Stromal cell of bone marrow (primary cell): ENCODE measurements at regions not wholly inside any gene's neighbourhood (a gene's known extent, or its start where the extent isn't known, plus 50 kb on each side); places are given as distances from the start of the nearest gene placed in this dataset.
"Not testable (repeated sequence)": the region's sequence is repeated elsewhere in the genome, so short reads cannot be mapped to it uniquely, and the experiment has no call there.

Experiments
- DNase-seq: peaks from one replicate; pipeline ENCODE4 v3.0.0-alpha.2; 2012; ENCODE audit warnings: low read depth

DNA sequence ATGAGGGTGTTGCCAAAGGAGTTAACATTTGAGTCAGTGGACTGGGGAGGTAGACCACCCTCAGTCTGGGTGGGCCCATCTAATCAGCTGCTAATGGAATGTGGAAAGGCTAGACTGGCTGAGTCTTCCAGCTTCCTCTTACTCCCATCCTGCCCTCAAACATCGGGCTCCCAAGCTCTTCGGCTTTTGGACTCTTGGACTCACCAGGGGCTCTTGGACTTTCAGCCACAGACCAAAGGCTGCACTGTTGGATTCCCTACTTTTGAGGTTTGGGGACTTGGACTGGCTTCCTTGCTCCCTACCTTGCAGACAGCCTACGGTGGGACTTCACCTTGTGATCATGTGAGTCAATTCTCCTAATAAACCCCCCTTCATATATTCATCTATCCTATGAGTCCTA lies 276.6 kb upstream of the DIO3 start:
- DNase-seq: no peak

DNA sequence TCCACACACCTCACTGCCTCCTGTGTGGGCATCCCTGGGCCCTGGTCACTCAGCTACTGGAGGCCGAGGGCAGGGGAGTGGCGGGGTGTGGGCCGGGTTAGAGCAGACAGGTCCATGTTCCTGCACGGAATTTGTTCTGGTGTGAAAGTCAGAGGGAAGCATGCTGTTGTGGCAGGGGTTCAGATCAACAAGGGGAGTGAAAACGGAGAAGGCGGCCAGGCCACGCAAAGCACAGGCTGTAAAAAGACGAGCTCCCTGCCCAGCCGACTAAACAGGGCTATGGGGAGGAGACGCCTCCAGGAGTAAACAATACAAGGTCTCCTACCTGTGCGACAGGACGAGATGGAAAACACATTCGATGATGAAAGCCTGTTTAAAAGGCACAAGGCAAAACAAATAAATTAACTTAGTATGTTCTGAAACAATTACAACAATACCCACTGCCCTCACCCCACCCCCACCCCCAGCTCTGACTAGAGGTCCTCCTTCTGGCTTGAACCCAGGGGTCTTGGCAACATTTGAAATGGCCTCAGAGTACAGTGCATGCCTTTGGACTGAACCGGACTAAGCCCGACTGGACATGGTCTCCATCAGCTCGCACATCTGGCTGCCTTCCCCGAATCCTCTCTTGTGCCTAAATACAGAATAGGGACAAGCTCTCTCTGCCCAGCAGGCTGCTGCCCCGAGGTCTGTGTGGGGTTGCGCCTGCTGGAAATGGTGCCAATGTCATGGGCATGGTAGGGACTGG lies 274.9 kb upstream of the DIO3 start:
- no peak for DNase-seq

- no peak for DNase-seq
Observed at GRCh38 chr14:101288436-101289229, 272.7 kb upstream of the DIO3 start.

GRCh38 chr14:101289230-101289690 lies 272.0 kb upstream of the DIO3 start:
- DNase-seq: no peak

DNA sequence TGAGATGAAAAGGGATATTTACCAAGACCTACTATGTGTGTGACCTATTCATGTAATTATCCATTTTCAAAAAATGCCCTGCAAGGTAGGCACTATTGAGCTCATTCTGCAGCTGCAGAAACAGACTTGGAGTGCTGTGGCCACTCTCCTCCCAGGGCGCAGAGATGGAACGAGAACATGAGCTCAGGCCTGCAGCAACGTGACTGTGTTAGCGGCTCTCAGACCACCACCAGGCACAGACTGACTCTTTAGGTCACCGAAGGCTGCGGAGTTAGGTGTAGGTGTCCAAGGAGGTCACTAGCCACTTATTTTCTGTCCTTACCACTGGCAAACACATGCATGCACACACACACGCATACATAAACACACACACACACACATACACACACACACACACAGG lies 271.4 kb upstream of the DIO3 start:
- no peak for DNase-seq

- DNase-seq: no peak
Observed at GRCh38 chr14:101290611-101291010, 270.7 kb upstream of the DIO3 start.

GRCh38 chr14:101291390-101291789 lies 269.9 kb upstream of the DIO3 start:
- DNase-seq: no peak

GRCh38 chr14:101292448-101292847 lies 268.8 kb upstream of the DIO3 start:
- no peak for DNase-seq

- DNase-seq: no peak
Observed at GRCh38 chr14:101293605-101294004, 267.7 kb upstream of the DIO3 start.

DNA sequence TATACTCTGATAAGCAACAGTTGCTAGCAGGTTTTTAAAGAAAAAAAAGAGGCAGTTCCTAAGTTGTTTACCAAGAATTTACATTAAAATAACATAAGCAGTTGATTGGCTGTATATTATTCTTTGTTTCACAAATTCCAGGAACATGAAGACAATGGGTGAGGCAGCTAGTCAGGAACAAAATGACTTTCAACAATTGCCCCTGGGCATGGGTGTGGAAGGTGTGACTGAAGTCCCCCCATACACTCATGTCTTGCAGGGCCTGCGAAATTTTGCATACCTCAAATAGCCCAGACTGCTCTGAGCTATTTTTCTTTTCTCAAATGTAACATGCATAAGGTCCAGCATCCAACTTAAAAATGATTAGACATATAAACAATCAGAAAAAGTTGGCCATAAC lies 267.2 kb upstream of the DIO3 start:
- DNase-seq: no peak

DNA sequence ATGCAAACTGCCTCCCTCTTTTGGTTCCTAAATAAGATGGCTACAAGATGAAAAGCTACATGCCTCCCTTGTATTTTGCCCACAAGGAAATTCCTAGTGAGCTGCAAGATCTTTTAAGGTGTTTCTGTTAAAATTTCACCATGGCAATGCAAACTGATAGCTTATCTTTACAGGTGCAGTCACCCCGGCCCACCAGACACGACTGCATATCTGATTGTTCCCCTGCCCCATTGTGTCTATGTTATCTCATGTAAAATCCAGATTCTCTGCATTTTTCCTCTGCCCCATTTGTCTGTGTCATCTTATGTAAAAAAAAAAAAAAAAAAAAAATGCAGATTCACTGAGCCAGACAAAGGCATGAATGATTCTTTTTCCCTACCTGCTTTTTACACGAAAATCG lies 261.5 kb upstream of the DIO3 start:
- DNase-seq: not testable (repeated sequence)

DNA sequence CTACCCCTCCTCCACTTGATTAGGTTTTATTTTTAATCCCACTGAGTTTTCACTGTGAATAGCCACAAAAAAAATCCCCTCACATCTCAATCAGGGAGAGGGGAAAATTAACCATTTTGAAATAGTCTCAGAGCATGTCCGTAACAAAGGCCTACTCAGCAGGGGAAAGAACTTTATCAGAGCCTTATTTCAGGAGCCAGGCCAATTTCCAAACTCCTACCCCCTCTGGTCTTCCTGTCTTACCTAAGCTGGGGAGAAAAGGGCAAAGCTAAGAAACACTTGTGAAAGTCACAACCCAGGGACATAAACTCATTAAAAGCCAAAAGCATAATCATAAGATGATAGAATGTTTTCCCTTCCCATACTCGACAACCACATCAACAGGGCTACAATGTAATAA lies 260.3 kb upstream of the DIO3 start:
- no peak for DNase-seq

DNA sequence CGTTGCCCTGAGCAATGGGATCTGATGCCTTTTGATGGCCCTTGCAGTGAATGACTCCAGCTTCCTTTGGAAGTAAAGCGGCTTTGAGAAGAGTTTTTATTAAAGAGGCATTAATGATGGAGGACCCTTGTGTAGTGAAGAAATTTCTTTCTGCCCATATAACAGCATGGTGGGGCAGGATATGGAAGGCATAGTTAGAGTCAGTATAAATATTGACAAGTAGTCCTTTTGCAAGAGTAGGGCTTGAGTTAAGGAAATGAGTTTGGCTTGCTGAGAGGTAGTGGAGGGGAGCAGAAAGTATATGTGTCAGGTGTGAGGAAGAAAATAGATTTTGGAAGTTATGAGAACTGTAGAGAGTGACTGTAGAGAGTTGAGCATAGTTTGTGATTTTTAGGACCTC lies 254.1 kb upstream of the DIO3 start:
- not testable (repeated sequence) for DNase-seq

GRCh38 chr14:101311186-101311585 lies 250.1 kb upstream of the DIO3 start:
- DNase-seq: not testable (repeated sequence)

- no peak for DNase-seq
Observed at GRCh38 chr14:101313268-101313667, 248.0 kb upstream of the DIO3 start.

GRCh38 chr14:101315802-101316296 lies 245.4 kb upstream of the DIO3 start:
- no peak for DNase-seq

DNA sequence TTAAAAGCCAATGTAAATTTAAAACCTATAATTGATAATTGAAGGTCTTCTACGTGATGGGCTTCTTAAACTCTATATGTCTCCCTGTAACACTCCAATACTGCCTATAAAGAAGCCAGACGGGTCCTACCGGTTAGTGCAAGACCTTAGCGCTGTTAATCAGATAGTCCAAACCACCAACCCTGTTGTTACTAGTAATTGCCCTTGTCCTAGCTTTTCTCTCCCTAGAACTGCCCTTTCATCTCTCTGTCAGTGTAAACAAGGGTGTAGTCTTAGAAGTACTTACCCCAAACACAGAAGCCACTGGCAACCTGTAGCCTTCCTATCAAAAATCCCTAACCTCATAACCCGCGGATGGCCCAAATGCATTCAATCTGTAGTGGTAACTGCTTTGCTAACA lies 243.0 kb upstream of the DIO3 start:
- DNase-seq: no peak

DNA sequence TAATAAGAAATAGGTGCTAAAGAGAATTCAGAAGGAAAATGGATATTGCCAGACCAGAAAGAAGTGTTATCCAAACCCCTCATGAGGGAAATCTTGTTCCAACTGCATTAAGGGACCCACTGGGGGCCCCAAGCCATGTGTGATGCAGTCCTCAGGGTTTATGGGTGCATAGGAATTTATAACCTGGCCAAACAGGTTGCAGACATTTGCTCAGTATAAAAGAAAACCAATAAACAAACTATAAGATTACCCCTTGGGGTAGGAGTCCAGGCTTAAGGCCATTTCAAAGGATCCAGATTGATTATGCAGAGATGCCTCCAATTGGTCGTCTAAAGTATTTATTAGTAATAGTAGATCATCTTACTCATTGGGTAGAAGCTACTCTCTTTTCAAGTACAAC lies 240.9 kb upstream of the DIO3 start:
- DNase-seq: no peak

DNA sequence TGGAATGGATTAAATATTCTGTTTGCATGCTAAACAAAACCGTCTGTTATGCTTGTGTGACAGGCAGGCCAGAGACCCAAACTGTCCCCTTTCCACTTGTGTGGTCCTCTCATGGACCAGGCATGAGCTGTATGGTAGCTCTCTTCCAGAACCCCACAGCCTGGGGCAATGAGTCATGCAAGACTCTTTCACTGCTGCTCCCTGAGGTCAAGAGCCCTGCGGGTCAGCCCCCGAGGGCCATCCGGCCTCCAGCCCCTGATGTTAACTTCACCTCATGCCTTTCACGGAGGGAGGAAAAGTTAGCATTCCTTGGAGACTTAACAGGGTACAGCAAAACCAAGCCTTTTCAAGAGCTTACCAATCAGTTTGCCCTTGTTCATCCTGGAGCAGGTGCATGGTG lies 239.1 kb upstream of the DIO3 start:
- no peak for DNase-seq

DNA sequence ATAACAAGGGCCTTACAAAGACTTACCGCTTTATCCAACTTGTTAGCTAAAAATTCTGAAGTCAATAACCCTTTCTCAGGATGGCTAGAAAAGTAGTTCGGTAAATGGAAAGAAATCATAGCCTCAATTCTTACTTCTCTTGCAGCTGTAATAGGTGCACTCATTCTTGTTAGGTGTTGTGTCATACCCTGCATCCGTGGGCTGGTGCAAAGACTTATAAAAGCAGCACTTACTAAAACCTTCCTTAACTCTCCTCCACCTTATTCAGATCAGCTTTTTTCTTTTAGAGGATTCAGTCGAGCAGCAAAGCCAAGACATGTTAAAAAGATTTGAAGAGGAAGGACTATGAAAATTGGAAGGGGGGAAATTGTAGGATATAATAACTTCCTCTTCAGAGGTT lies 238.2 kb upstream of the DIO3 start:
- no peak for DNase-seq

- not testable (repeated sequence) for DNase-seq
Observed at GRCh38 chr14:101323614-101324235, 237.6 kb upstream of the DIO3 start.

- DNase-seq: no peak
Observed at GRCh38 chr14:101325319-101325718, 236.0 kb upstream of the DIO3 start.
